ENCODE measurements at regions not wholly inside any gene's neighbourhood (a gene's known extent, or its start where the extent isn't known, plus 50 kb on each side); places are given as distances from the start of the nearest gene placed in this dataset.
A peak's percentile ranks its signal among the peaks of the same experiment; 100 is the strongest.

GRCh38 chr16:47888142-47888541 is 267.7 kb downstream of the ABCC12 start:
- no peak for TF ChIP-seq CTCF (IDR thresholded peaks at IDR 0.05)
- H3K9me3 ChIP-seq: no peaks in the 10 kb centered on the region
- H3K4me1 ChIP-seq: no peaks in the 10 kb centered on the region
- no peak overlapping the region for H3K4me3 ChIP-seq
- no peaks in the 10 kb centered on the region for H3K27me3 ChIP-seq
- DNase-seq (no peak), ATAC-seq (peak; percentile 74)
- no peaks in the 10 kb centered on the region for H3K36me3 ChIP-seq
- H3K27ac ChIP-seq: no peak overlapping the region
- intact Hi-C loops (cut with DNase I): no loop called here

- H3K4me3 ChIP-seq: no peak overlapping the region
- ATAC-seq (peak; percentile 48), DNase-seq (no peak)
Observed at GRCh38 chr16:47887496-47887895, 268.3 kb downstream of the ABCC12 start.

GRCh38 chr16:47886631-47887415 is 269.0 kb downstream of the ABCC12 start:
- TF ChIP-seq CTCF (IDR thresholded peaks at IDR 0.05): no peak
- H3K4me3 ChIP-seq: no peak overlapping the region
- no peak overlapping the region for H3K27ac ChIP-seq
- no peaks in the 10 kb centered on the region for H3K36me3 ChIP-seq
- H3K4me1 ChIP-seq: no peaks in the 10 kb centered on the region
- no peaks in the 10 kb centered on the region for H3K27me3 ChIP-seq
- no peaks in the 10 kb centered on the region for H3K9me3 ChIP-seq
- ATAC-seq (no peak), DNase-seq (no peak)
- intact Hi-C loops (cut with DNase I): no loop called here

More at GRCh38 chr16:47887496-47887895, 268.3 kb downstream of the ABCC12 start:
- Histone ChIP-seq H3K4me1 (no peaks in the 10 kb centered on the region), H3K36me3 (no peaks in the 10 kb centered on the region), H3K9me3 (no peaks in the 10 kb centered on the region), H3K27me3 (no peaks in the 10 kb centered on the region), H3K27ac (no peak overlapping the region)
- TF ChIP-seq CTCF (IDR thresholded peaks at IDR 0.05): no peak
- intact Hi-C loops (cut with DNase I): no loop called here

GRCh38 chr16:47886139-47886538 is 269.7 kb downstream of the ABCC12 start:
- intact Hi-C loops (cut with DNase I): no loop called here
- no peak overlapping the region for H3K4me3 ChIP-seq
- TF ChIP-seq CTCF (IDR thresholded peaks at IDR 0.05): no peak
- no peaks in the 10 kb centered on the region for H3K4me1 ChIP-seq
- no peaks in the 10 kb centered on the region for H3K36me3 ChIP-seq
- DNase-seq (no peak), ATAC-seq (no peak)
- H3K9me3 ChIP-seq: no peaks in the 10 kb centered on the region
- H3K27ac ChIP-seq: no peak overlapping the region
- no peaks in the 10 kb centered on the region for H3K27me3 ChIP-seq

GRCh38 chr16:47885489-47885888 is 270.3 kb downstream of the ABCC12 start:
- Histone ChIP-seq H3K36me3 (no peaks in the 10 kb centered on the region), H3K27me3 (no peaks in the 10 kb centered on the region), H3K4me3 (no peak overlapping the region), H3K4me1 (no peaks in the 10 kb centered on the region), H3K27ac (no peak overlapping the region), H3K9me3 (no peaks in the 10 kb centered on the region)
- ATAC-seq (no peak), DNase-seq (no peak)
- TF ChIP-seq CTCF (IDR thresholded peaks at IDR 0.05): no peak
- intact Hi-C loops (cut with DNase I): no loop called here
